Activated T-helper 9 cell treated with anti-CD3 and anti-CD28 coated beads, Interleukin-2, amount 50 U/mL, for 16 hours (primary cell): ENCODE measurements at regions not wholly inside any gene's neighbourhood (a gene's known extent, or its start where the extent isn't known, plus 50 kb on each side); places are given as distances from the start of the nearest gene placed in this dataset.
"Not testable (repeated sequence)": the region's sequence is repeated elsewhere in the genome, so short reads cannot be mapped to it uniquely, and the experiment has no call there.

ENCODE experiments used
- DNase-seq: peaks from one replicate; pipeline ENCODE4 v3.0.0-alpha.2; 2020; ENCODE audit warnings: low read depth

DNA sequence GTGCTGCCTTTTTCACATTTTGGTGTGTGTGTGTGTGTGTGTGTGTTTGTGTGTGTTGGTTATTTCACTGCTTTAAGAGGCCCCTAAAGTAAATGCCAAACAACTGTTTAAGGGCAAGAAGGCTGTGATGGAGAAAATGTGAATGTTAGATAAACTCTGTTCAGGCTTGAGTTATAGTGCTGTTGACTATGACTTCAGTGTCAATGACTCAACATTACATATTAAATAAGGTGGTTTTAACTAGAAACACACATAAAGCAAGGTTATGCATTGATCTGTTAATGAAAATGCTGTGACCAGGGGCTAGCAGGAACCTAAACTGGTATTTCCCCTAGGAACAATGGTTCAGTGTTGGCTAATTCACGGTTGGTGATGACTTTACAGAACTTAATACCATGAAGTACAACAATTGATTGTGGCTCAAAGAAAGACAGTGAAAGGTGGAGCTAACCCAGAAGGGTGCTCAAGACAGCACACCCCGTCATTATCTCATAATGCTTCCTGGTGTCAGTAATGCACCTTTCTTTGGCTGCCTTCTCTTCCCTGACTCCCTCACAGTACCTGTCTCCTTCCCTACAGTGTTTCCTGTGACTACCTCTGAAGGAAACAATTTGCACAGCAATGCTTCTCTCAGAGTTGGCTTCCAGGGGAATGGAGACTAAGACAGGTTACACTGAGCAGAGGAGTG, 116.1 kb downstream of the RIN2 start:
- DNase-seq: no peak

DNA sequence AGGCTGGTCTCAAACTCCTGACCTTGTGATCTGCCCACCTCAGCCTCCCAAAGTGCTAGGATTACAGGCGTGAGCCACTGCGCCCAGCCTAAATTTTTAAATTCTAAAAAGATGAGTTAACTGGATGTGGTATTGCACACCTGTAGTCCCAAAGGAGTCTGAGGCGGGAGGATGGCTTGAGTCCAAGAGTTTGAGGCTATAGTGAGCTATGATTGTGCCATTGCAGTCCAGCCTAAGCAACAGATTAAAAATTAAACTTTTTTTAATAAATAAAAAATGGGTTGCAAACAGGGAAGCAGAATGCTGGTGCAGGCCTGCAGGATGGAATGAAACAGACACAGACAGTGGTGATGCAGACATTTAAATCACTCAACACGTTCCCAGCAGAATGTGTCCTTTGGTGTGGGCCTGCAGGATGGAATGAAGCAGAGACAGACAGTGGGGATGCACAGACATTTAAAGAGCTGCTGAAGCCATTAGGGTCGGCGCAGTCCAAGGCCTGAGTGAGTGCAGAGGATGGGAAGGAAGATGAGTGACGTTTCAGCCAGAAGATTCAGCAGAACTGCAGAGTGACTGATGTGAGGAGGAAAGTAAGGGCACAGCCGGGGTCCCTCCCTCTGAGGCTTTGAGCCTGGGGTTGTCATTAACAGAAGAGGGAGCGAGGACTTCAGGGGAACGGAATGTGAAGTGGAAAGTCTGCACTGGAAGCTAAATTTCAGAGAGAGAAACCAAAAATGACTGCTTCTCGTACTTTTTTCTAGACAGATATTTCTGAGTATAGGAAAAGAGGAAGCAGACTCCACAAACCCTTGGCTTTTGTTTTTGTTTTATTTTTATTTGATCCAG, 117.5 kb downstream of the RIN2 start:
- DNase-seq: no peak

DNA sequence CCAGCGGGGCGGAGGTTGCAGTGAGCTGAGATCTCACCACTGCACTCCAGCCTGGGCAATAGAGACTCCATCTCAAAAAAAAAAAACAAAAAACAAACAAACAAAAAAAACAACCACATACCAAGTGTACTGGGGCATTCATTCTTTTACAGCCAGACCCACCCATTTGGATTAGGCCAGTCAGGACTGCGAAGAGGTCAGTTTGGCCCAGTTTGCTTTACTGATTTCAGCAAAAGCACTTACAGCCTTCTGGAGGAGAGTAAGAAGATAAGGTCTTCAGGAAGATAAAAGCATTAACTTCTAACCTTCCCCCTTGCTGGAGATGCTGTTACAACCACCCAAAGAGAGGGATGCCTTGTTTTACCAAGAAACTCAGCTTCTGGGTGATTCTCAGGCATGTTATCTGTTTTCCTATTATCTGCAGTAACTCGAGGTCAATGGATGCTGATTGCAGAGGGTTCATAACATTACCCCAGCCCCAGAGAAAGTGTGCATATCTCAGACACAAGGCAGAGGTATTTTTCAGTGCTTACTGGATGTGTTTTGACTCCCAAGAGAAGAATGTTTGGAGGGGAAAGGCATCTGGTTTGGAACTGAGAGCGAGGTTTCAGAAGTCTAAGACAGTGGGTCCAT, 118.9 kb downstream of the RIN2 start:
- no peak for DNase-seq

- DNase-seq: not testable (repeated sequence)
These were observed 121.8 kb downstream of the RIN2 start for GRCh38 chr20:19879874-19880255.

DNA sequence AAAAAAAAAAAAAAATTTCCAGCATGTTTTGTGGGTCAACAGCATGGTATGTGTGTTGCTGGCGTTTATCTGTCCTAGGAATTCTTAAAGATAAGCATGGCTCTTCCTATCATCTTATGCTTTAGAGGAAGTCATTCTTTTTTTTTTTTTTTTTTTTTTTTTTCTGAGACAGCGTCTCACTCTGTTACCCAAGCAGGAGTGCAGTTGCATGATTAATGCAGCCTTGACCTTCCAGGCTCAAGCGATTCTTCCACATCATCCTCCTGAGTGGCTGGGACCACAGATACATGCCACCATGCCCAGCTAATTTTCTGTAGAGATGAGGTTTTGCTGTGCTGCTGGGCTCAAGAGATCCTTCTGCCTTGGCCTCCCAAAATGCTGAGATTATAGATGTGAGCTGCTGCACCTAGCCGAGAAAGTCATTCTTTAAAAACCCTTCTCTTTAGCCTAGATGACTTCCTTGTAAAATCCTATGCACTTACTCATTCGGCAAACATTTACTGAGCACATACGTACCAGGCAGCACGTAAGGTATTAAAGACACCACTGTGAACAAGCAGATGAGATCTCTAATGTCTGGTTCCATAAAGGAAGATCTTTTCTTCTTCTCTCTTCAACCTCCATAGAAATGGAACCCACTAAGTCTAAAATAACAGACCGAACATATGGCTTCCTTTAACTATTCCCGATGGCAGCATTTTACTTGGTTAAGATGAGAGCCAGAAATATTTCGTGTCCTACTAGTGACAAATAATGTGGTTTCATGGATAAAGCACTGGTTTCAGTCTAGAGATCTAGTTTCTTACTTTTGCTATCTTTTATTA, 122.4 kb downstream of the RIN2 start:
- no peak for DNase-seq

- DNase-seq: no peak
These were observed 123.2 kb downstream of the RIN2 start for GRCh38 chr20:19881080-19881840.

DNA sequence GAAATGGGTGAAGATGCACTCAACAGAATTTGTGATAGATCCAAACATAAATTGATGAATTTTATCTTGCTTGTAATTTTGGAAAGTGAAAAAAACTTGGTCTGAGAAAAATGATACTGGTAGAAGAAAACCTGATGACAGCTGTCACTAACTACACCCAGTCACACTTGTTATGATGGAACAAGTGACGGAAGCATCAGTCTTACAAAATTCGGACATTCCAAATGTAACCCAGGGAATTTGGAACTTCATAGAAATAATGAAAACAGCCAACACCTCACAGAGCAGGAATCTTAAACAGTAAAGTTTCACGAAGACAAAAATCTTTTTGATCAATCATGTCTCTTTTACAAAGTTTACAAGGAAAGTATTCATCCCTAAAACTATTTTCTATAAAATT, 123.9 kb downstream of the RIN2 start:
- DNase-seq: no peak

- no peak for DNase-seq
These were observed 124.4 kb downstream of the RIN2 start for GRCh38 chr20:19882446-19882845.

GRCh38 chr20:19883501-19883900, 125.4 kb downstream of the RIN2 start:
- DNase-seq: no peak

DNA sequence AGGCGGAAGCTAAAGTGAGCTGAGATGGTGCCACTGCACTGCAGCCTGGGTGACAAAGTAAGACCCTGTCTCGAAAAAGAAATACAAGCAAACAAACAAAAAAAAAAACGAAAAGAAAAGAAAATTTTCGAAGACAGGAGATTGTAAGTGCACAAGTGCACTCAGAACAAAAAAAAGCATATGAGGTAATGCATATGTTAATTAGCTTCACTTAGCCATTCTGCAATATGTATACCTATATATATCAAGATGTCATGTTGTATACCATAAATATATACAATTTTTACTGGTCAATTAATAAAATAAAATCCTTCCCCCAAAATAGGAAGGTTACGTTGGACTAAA, 127.5 kb downstream of the RIN2 start:
- DNase-seq: no peak

- no peak for DNase-seq
These were observed 128.0 kb downstream of the RIN2 start for GRCh38 chr20:19885939-19886660.

DNA sequence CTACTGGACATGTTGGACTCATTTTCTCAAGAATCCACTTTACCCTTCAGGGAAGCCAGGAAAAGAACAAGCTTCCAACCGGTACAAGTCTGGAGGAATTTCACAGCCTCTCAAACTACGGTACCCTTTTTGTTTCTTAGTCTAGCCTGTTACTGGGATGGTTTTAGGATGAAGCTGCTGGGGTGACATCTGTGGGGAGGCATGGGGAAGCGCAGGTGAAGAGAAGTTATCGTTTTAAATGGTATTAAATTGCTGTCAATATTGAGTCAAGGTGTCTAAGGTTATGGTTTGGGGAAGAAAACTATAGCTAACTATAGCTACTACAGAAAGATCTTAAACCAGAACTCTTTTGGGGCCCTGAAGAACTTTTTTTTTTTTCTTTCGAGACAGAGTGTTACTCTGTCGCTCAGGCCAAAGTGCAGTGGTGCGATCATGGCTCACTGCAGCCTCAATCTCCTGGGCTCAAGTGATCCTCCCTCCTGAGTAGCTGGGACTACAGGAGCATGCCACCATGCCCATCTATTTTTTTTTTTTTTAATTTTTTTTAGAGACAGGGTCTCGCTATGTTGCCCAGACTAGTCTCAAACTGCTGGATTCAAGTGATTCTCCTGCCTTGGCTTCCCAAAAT, 128.7 kb downstream of the RIN2 start:
- no peak for DNase-seq

GRCh38 chr20:19887556-19888268, 129.4 kb upstream of the NAA20 start:
- DNase-seq: no peak

DNA sequence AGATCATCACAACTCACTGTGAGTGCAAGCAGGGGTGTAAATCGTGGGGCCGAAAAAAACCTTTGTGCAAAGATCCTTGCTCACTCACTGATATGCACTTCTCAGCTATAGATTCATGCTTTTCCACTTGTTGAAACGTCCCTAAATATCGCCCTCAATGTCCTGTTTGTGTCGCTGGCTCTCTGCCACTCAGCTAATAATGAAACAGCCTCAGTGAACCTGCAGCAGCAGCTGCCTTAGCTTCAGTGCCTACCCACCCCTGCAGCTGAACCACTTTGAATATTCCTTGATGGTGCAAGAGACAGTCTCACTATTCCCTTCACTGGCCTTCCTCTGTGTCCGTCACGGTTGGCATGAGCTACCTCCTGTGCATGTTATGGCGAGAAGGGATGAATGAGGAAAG, 128.9 kb upstream of the NAA20 start:
- no peak for DNase-seq

- DNase-seq: no peak
These were observed 127.9 kb upstream of the NAA20 start for GRCh38 chr20:19889011-19889953.

DNA sequence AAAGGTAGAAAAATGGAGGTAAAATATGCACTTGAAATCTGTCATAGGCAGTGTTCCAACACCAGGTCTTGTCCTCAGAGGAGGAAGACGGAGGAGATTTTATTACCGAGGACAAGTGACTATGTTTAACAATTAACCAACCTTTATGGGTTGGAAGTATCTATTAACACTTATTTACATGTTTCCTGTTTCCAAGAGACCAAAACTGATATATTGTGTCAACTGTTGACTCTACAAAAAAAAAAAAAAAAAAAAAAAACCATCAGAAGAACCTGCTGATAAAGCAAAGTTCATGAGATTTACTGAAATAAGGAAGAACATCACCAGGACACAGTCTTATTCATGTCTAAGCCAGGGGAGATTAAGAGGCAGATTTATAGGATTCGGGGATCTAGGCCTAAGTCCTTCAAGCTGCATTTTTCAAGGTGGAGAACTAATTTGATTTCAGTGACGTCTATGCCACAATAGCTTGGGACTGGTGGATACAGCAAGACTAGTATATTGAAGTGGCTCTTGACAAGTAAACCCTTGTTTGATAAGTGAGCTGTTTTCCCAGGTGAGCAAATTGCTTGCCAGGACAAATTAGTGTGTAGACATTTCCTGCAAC, 126.6 kb upstream of the NAA20 start:
- DNase-seq: no peak

GRCh38 chr20:19893356-19893755, 123.8 kb upstream of the NAA20 start:
- no peak for DNase-seq

DNA sequence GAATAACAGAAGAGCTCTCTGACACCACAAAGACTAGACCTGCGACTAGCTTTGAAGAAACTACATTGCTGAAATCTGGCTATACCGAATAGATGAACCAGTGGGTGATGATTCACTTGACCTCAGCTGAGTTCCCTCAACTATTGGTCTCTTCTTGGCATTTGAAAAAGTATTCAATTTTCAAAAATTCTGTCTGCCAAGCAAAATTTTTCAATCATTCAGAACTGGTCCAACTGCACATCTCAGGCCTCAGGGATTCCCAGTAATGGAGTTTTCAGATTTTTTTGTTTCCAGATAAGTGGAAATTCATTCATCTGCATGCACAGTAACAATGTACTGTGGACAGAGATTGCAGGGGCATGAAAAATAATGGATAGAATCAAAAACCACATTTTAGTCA, 121.4 kb upstream of the NAA20 start:
- DNase-seq: no peak
